ENCODE measurements at regions not wholly inside any gene's neighbourhood (a gene's known extent, or its start where the extent isn't known, plus 50 kb on each side); places are given as distances from the start of the nearest gene placed in this dataset.

GRCh38 chr4:18480342-18480741, 458.8 kb upstream of the LCORL start:
- no peak for TF ChIP-seq JUND (IDR thresholded peaks at IDR 0.05; ENCODE audit: low read depth)
- in situ Hi-C loops (cut with HindIII; ENCODE audit: low pct_unique_long_range_greater_than_20kb, low sequenced_read_pairs), result no loop called here
- DNase-seq (ENCODE audit: low read depth in 1 of 2, low spot score in 1 of 2), result no peak

- DNase-seq (ENCODE audit: low read depth in 1 of 2, low spot score in 1 of 2), result no peak
- TF ChIP-seq JUND (IDR thresholded peaks at IDR 0.05; ENCODE audit: low read depth), result no peak
- in situ Hi-C loops (cut with HindIII; ENCODE audit: low pct_unique_long_range_greater_than_20kb, low sequenced_read_pairs), result no loop called here
Measured at GRCh38 chr4:18479825-18480224, 458.3 kb upstream of the LCORL start.

- DNase-seq (ENCODE audit: low read depth in 1 of 2, low spot score in 1 of 2), result no peak
- in situ Hi-C loops (cut with HindIII; ENCODE audit: low pct_unique_long_range_greater_than_20kb, low sequenced_read_pairs), result no loop called here
- no peak for TF ChIP-seq JUND (IDR thresholded peaks at IDR 0.05; ENCODE audit: low read depth)
Measured at GRCh38 chr4:18463987-18464559, 442.5 kb upstream of the LCORL start.

- in situ Hi-C loops (cut with HindIII; ENCODE audit: low pct_unique_long_range_greater_than_20kb, low sequenced_read_pairs), result no loop called here
- DNase-seq (ENCODE audit: low read depth in 1 of 2, low spot score in 1 of 2), result no peak
- no peak for TF ChIP-seq JUND (IDR thresholded peaks at IDR 0.05; ENCODE audit: low read depth)
Measured at GRCh38 chr4:18458465-18458864, 436.9 kb upstream of the LCORL start.

- in situ Hi-C loops (cut with HindIII; ENCODE audit: low pct_unique_long_range_greater_than_20kb, low sequenced_read_pairs), result no loop called here
- DNase-seq (ENCODE audit: low read depth in 1 of 2, low spot score in 1 of 2), result no peak
- no peak for TF ChIP-seq JUND (IDR thresholded peaks at IDR 0.05; ENCODE audit: low read depth)
Measured at GRCh38 chr4:18454349-18454748, 432.8 kb upstream of the LCORL start.

- in situ Hi-C loops (cut with HindIII; ENCODE audit: low pct_unique_long_range_greater_than_20kb, low sequenced_read_pairs), result no loop called here
- no peak for DNase-seq (ENCODE audit: low read depth in 1 of 2, low spot score in 1 of 2)
- no peak for TF ChIP-seq JUND (IDR thresholded peaks at IDR 0.05; ENCODE audit: low read depth)
Measured at GRCh38 chr4:18445110-18445509, 423.6 kb upstream of the LCORL start.

- in situ Hi-C loops (cut with HindIII; ENCODE audit: low pct_unique_long_range_greater_than_20kb, low sequenced_read_pairs), result no loop called here
Measured at GRCh38 chr4:18444206-18444605, 422.7 kb upstream of the LCORL start.

GRCh38 chr4:18442957-18443356, 421.4 kb upstream of the LCORL start:
- no peak for TF ChIP-seq JUND (IDR thresholded peaks at IDR 0.05; ENCODE audit: low read depth)
- in situ Hi-C loops (cut with HindIII; ENCODE audit: low pct_unique_long_range_greater_than_20kb, low sequenced_read_pairs), result no loop called here
- no peak for DNase-seq (ENCODE audit: low read depth in 1 of 2, low spot score in 1 of 2)

More at GRCh38 chr4:18444206-18444605, 422.7 kb upstream of the LCORL start:
- TF ChIP-seq JUND (IDR thresholded peaks at IDR 0.05; ENCODE audit: low read depth), result no peak
- DNase-seq (ENCODE audit: low read depth in 1 of 2, low spot score in 1 of 2), result no peak

- no peak for DNase-seq (ENCODE audit: low read depth in 1 of 2, low spot score in 1 of 2)
- TF ChIP-seq JUND (IDR thresholded peaks at IDR 0.05; ENCODE audit: low read depth), result no peak
- in situ Hi-C loops (cut with HindIII; ENCODE audit: low pct_unique_long_range_greater_than_20kb, low sequenced_read_pairs), result no loop called here
Measured at GRCh38 chr4:18441676-18442075, 420.1 kb upstream of the LCORL start.

GRCh38 chr4:18441203-18441590, 419.6 kb upstream of the LCORL start:
- in situ Hi-C loops (cut with HindIII; ENCODE audit: low pct_unique_long_range_greater_than_20kb, low sequenced_read_pairs), result no loop called here
- TF ChIP-seq JUND (IDR thresholded peaks at IDR 0.05; ENCODE audit: low read depth), result no peak
- DNase-seq (ENCODE audit: low read depth in 1 of 2, low spot score in 1 of 2), result no peak

- no peak for DNase-seq (ENCODE audit: low read depth in 1 of 2, low spot score in 1 of 2)
- TF ChIP-seq JUND (IDR thresholded peaks at IDR 0.05; ENCODE audit: low read depth), result no peak
- in situ Hi-C loops (cut with HindIII; ENCODE audit: low pct_unique_long_range_greater_than_20kb, low sequenced_read_pairs), result no loop called here
Measured at GRCh38 chr4:18440527-18441202, 419.1 kb upstream of the LCORL start.

- in situ Hi-C loops (cut with HindIII; ENCODE audit: low pct_unique_long_range_greater_than_20kb, low sequenced_read_pairs), result no loop called here
- no peak for TF ChIP-seq JUND (IDR thresholded peaks at IDR 0.05; ENCODE audit: low read depth)
- DNase-seq (ENCODE audit: low read depth in 1 of 2, low spot score in 1 of 2), result no peak
Measured at GRCh38 chr4:18439311-18439710, 417.8 kb upstream of the LCORL start.

- no peak for TF ChIP-seq JUND (IDR thresholded peaks at IDR 0.05; ENCODE audit: low read depth)
- DNase-seq (ENCODE audit: low read depth in 1 of 2, low spot score in 1 of 2), result no peak
- in situ Hi-C loops (cut with HindIII; ENCODE audit: low pct_unique_long_range_greater_than_20kb, low sequenced_read_pairs), result no loop called here
Measured at GRCh38 chr4:18435781-18436180, 414.2 kb upstream of the LCORL start.

- TF ChIP-seq JUND (IDR thresholded peaks at IDR 0.05; ENCODE audit: low read depth), result no peak
- in situ Hi-C loops (cut with HindIII; ENCODE audit: low pct_unique_long_range_greater_than_20kb, low sequenced_read_pairs), result no loop called here
Measured at GRCh38 chr4:18422685-18423084, 401.1 kb upstream of the LCORL start.

More at GRCh38 chr4:18422685-18423084, 401.1 kb upstream of the LCORL start:
- DNase-seq (ENCODE audit: low read depth in 1 of 2, low spot score in 1 of 2), result no peak

Measured in T47D (cell line).